ENCODE measurements at regions not wholly inside any gene's neighbourhood (a gene's known extent, or its start where the extent isn't known, plus 50 kb on each side); places are given as distances from the start of the nearest gene placed in this dataset.

- H3K4me3 ChIP-seq: no peak overlapping the region
- no peaks in the 10 kb centered on the region for H3K36me3 ChIP-seq
- DNase-seq: no peak
- H3K9me3 ChIP-seq: no peaks in the 10 kb centered on the region
- H3K4me1 ChIP-seq: no peaks in the 10 kb centered on the region
- peak in 1 of 2 donors; percentile 83 for ATAC-seq (ENCODE audit: low FRiP score in 2 of 2)
- no peak overlapping the region for H3K27ac ChIP-seq
- no peaks in the 10 kb centered on the region for H3K27me3 ChIP-seq
- TF ChIP-seq POLR2AphosphoS5 (IDR thresholded peaks at IDR 0.05): no peak
- no peak for TF ChIP-seq EP300 (IDR thresholded peaks at IDR 0.05)
- TF ChIP-seq CTCF (IDR thresholded peaks at IDR 0.05): no peak
- WGBS, 2 donors: 81 to 93% methylated on average over 4 of the region's 4 CpGs
Observed at GRCh38 chr1:170402476-170403311, 129.3 kb upstream of the GORAB start.

- Histone ChIP-seq H3K4me1 (no peaks in the 10 kb centered on the region), H3K4me3 (no peak overlapping the region), H3K27me3 (no peaks in the 10 kb centered on the region), H3K36me3 (no peaks in the 10 kb centered on the region), H3K27ac (no peak overlapping the region), H3K9me3 (no peaks in the 10 kb centered on the region)
- ATAC-seq (ENCODE audit: low FRiP score in 2 of 2): no peak
- DNase-seq: no peak
- 77 to 88% methylated on average over 2 of the region's 2 CpGs for WGBS, 2 donors
- TF ChIP-seq POLR2AphosphoS5 (IDR thresholded peaks at IDR 0.05) (no peak), CTCF (IDR thresholded peaks at IDR 0.05) (no peak), EP300 (IDR thresholded peaks at IDR 0.05) (no peak), POLR2A (IDR thresholded peaks at IDR 0.05) (no peak)
Observed at GRCh38 chr1:170407138-170407537, 124.8 kb upstream of the GORAB start.

GRCh38 chr1:170407581-170407980 lies 124.4 kb upstream of the GORAB start:
- Histone ChIP-seq H3K36me3 (no peaks in the 10 kb centered on the region), H3K27ac (no peak overlapping the region), H3K4me1 (no peaks in the 10 kb centered on the region), H3K27me3 (no peaks in the 10 kb centered on the region), H3K9me3 (no peaks in the 10 kb centered on the region), H3K4me3 (no peak overlapping the region)
- ATAC-seq (ENCODE audit: low FRiP score in 2 of 2) (no peak), DNase-seq (no peak)
- TF ChIP-seq POLR2AphosphoS5 (IDR thresholded peaks at IDR 0.05) (no peak), POLR2A (IDR thresholded peaks at IDR 0.05) (no peak), EP300 (IDR thresholded peaks at IDR 0.05) (no peak), CTCF (IDR thresholded peaks at IDR 0.05) (no peak)
- 72 to 78% methylated on average over 1 of the region's 1 CpG for WGBS, 2 donors

GRCh38 chr1:170410401-170411166 lies 121.4 kb upstream of the GORAB start:
- DNase-seq (no peak), ATAC-seq (ENCODE audit: low FRiP score in 2 of 2) (peak in 1 of 2 donors; percentile 90)
- 72 to 86% methylated on average over 2 of the region's 2 CpGs for WGBS, 2 donors
- TF ChIP-seq EP300 (IDR thresholded peaks at IDR 0.05) (no peak), POLR2A (IDR thresholded peaks at IDR 0.05) (no peak), CTCF (IDR thresholded peaks at IDR 0.05) (no peak), POLR2AphosphoS5 (IDR thresholded peaks at IDR 0.05) (no peak)
- Histone ChIP-seq H3K9me3 (no peaks in the 10 kb centered on the region), H3K4me1 (peaks cover 0 to 8% (median 5%) of the 10 kb centered on the region in 4 donors), H3K36me3 (no peaks in the 10 kb centered on the region), H3K27ac (peak overlapping the region in 2 of 4 donors; percentile 1 to 11), H3K27me3 (no peaks in the 10 kb centered on the region), H3K4me3 (no peak overlapping the region)
